PFSK-1 (cell line): ENCODE measurements at regions not wholly inside any gene's neighbourhood (a gene's known extent, or its start where the extent isn't known, plus 50 kb on each side); places are given as distances from the start of the nearest gene placed in this dataset.

Source experiments
- POLR2AphosphoS5 ChIP-seq: IDR thresholded peaks from 2 replicates; pipeline ENCODE4 v1.6.1; 2012; ENCODE audit warnings: low read depth, mild to moderate bottlenecking, control low read depth, low read length, moderate library complexity
- REST ChIP-seq, 2 experiments: IDR thresholded peaks; 2 replicates each; pipeline versions ENCODE4 v1.6.1 to v1.8.0; 2011 to 2012; ENCODE audit warnings: low read depth in 2 of 2, low read length in 2 of 2, control low read depth in 1 of 2, inconsistent platforms in 1 of 2, mild to moderate bottlenecking in 1 of 2, moderate library complexity in 1 of 2; ENCODE audit not compliant: insufficient read depth in 1 of 2
- SIN3A ChIP-seq: IDR thresholded peaks from 2 replicates; pipeline ENCODE4 v1.6.1; 2012; ENCODE audit warnings: mild to moderate bottlenecking, low read length, moderate library complexity, borderline replicate concordance; ENCODE audit not compliant: insufficient read depth
- TAF1 ChIP-seq: IDR thresholded peaks from 2 replicates; pipeline ENCODE4 v1.6.1; 2012; ENCODE audit warnings: low read length, control low read depth, borderline replicate concordance; ENCODE audit not compliant: insufficient read depth

GRCh38 chr5:174167080-174167910 is 121.8 kb downstream of the NSG2 start:
- TF ChIP-seq POLR2AphosphoS5, result no peak
- no peak for TF ChIP-seq REST (IDR thresholded peaks at IDR 0.05; ENCODE audit: insufficient read depth in 1 of 2, low read depth in 2 of 2, low read length in 2 of 2)
- TF ChIP-seq TAF1, result no peak
- no peak for TF ChIP-seq SIN3A
